Kidney epithelial cell (primary cell): ENCODE measurements at regions not wholly inside any gene's neighbourhood (a gene's known extent, or its start where the extent isn't known, plus 50 kb on each side); places are given as distances from the start of the nearest gene placed in this dataset.

Experiments used
- DNase-seq: peaks from one replicate; pipeline ENCODE4 v3.0.0-alpha.2; 2010; ENCODE audit warnings: low read depth
- H3K27me3 ChIP-seq: 2 replicates; pipeline ENCODE4 v1.6.0; 2011; ENCODE audit warnings: low read length; ENCODE audit not compliant: control insufficient read depth, insufficient read depth
- H3K36me3 ChIP-seq: 2 replicates; pipeline ENCODE4 v1.5.1; 2011; ENCODE audit warnings: low read length; ENCODE audit not compliant: control insufficient read depth, insufficient read depth
- H3K4me3 ChIP-seq: 2 replicates; pipeline ENCODE4 v1.5.1; 2011; ENCODE audit warnings: low read depth, mild to moderate bottlenecking, control low read depth, low read length
- CTCF ChIP-seq: IDR thresholded peaks from 2 replicates; pipeline ENCODE4 v1.5.1; 2011; ENCODE audit warnings: mild to moderate bottlenecking, moderate library complexity, low read length, control low read depth, inconsistent platforms; ENCODE audit not compliant: insufficient read depth, poor library complexity, severe bottlenecking

GRCh38 chr9:24045150-24045549, 219.1 kb upstream of the ELAVL2 start:
- no peak for DNase-seq
- H3K27me3 ChIP-seq = no peaks in the 10 kb centered on the region
- no peak overlapping the region for H3K4me3 ChIP-seq
- no peak for TF ChIP-seq CTCF
- H3K36me3 ChIP-seq = no peaks in the 10 kb centered on the region

GRCh38 chr9:24044576-24044975, 218.5 kb upstream of the ELAVL2 start:
- H3K36me3 ChIP-seq = no peaks in the 10 kb centered on the region
- no peak for TF ChIP-seq CTCF
- H3K27me3 ChIP-seq = no peaks in the 10 kb centered on the region
- DNase-seq = no peak
- H3K4me3 ChIP-seq = no peak overlapping the region

- Histone ChIP-seq H3K27me3 (no peaks in the 10 kb centered on the region), H3K36me3 (no peaks in the 10 kb centered on the region), H3K4me3 (no peak overlapping the region)
- TF ChIP-seq CTCF = no peak
- DNase-seq = no peak
Measured at GRCh38 chr9:24041160-24041690, 215.2 kb upstream of the ELAVL2 start.

GRCh38 chr9:24036459-24036858, 210.4 kb upstream of the ELAVL2 start:
- TF ChIP-seq CTCF = no peak
- DNase-seq = no peak
- no peaks in the 10 kb centered on the region for H3K27me3 ChIP-seq
- H3K4me3 ChIP-seq = no peak overlapping the region
- no peaks in the 10 kb centered on the region for H3K36me3 ChIP-seq

GRCh38 chr9:24035816-24036215, 209.8 kb upstream of the ELAVL2 start:
- H3K4me3 ChIP-seq = no peak overlapping the region
- no peak for DNase-seq
- no peaks in the 10 kb centered on the region for H3K27me3 ChIP-seq
- no peaks in the 10 kb centered on the region for H3K36me3 ChIP-seq
- no peak for TF ChIP-seq CTCF

- no peak for DNase-seq
- H3K36me3 ChIP-seq = no peaks in the 10 kb centered on the region
- H3K4me3 ChIP-seq = no peak overlapping the region
- no peak for TF ChIP-seq CTCF
- no peaks in the 10 kb centered on the region for H3K27me3 ChIP-seq
Measured at GRCh38 chr9:24011881-24012280, 185.8 kb upstream of the ELAVL2 start.
